Brain microvascular endothelial cell (primary cell): ENCODE measurements at regions not wholly inside any gene's neighbourhood (a gene's known extent, or its start where the extent isn't known, plus 50 kb on each side); places are given as distances from the start of the nearest gene placed in this dataset.

Experiments
- DNase-seq: peaks from one replicate; pipeline ENCODE4 v3.0.0-alpha.2; 2020
- H3K27ac ChIP-seq: fragments of 250-450 bp; sonication (Bioruptor Pico); 2 replicates; pipeline ENCODE4 v1.5.1; 2020; ENCODE audit warnings: mild to moderate bottlenecking, moderate library complexity
- H3K27me3 ChIP-seq: fragments of 250-450 bp; sonication (Bioruptor Pico); replicated peaks from 2 replicates; pipeline ENCODE4 v1.5.1; 2020; ENCODE audit warnings: mild to moderate bottlenecking
- H3K36me3 ChIP-seq: fragments of 250-450 bp; sonication (Bioruptor Pico); replicated peaks from 2 replicates; pipeline ENCODE4 v1.5.1; 2020; ENCODE audit warnings: mild to moderate bottlenecking
- H3K4me3 ChIP-seq: 2 replicates; pipeline ENCODE4 v1.5.1; 2011; ENCODE audit warnings: low read depth, mild to moderate bottlenecking, control low read depth, low read length, moderate library complexity
- CTCF ChIP-seq: IDR thresholded peaks from 2 replicates; pipeline ENCODE4 v1.5.1; 2011; ENCODE audit warnings: low read depth, mild to moderate bottlenecking, moderate library complexity, low read length, control low read depth, inconsistent platforms; ENCODE audit errors: missing control alignments
- in situ Hi-C: cut with HindIII; loops from 2 replicates; pipeline ENCODE4 v1.10.0; 2017; ENCODE audit warnings: low sequenced_read_pairs, low pct_ligation_motif_present

GRCh38 chr4:144799486-144799885 lies 153.5 kb downstream of the HHIP start:
- no peaks in the 10 kb centered on the region for H3K27me3 ChIP-seq
- no peak for DNase-seq
- no peak overlapping the region for H3K4me3 ChIP-seq
- in situ Hi-C loops = no loop called here
- TF ChIP-seq CTCF = no peak
- H3K27ac ChIP-seq = no peak overlapping the region
- no peaks in the 10 kb centered on the region for H3K36me3 ChIP-seq

GRCh38 chr4:144801731-144802130 lies 155.8 kb downstream of the HHIP start:
- H3K36me3 ChIP-seq = no peaks in the 10 kb centered on the region
- H3K27ac ChIP-seq = no peak overlapping the region
- in situ Hi-C loops = no loop called here
- no peak for DNase-seq
- H3K4me3 ChIP-seq = no peak overlapping the region
- no peaks in the 10 kb centered on the region for H3K27me3 ChIP-seq
- TF ChIP-seq CTCF = no peak

GRCh38 chr4:144808034-144808433 lies 162.1 kb downstream of the HHIP start:
- Histone ChIP-seq H3K27me3 (no peaks in the 10 kb centered on the region), H3K4me3 (no peak overlapping the region), H3K36me3 (no peaks in the 10 kb centered on the region), H3K27ac (no peak overlapping the region)
- no peak for DNase-seq
- TF ChIP-seq CTCF = no peak
- in situ Hi-C loops = no loop called here

GRCh38 chr4:144809056-144809640 lies 163.2 kb downstream of the HHIP start:
- no peak overlapping the region for H3K27ac ChIP-seq
- no peaks in the 10 kb centered on the region for H3K27me3 ChIP-seq
- TF ChIP-seq CTCF = no peak
- no peak for DNase-seq
- H3K4me3 ChIP-seq = no peak overlapping the region
- H3K36me3 ChIP-seq = no peaks in the 10 kb centered on the region
- in situ Hi-C loops = no loop called here

GRCh38 chr4:144816668-144817067 lies 170.7 kb downstream of the HHIP start:
- no peaks in the 10 kb centered on the region for H3K27me3 ChIP-seq
- H3K36me3 ChIP-seq = no peaks in the 10 kb centered on the region
- in situ Hi-C loops = no loop called here
- TF ChIP-seq CTCF = no peak
- no peak overlapping the region for H3K27ac ChIP-seq
- no peak overlapping the region for H3K4me3 ChIP-seq
- no peak for DNase-seq

GRCh38 chr4:144817081-144817480 lies 171.1 kb downstream of the HHIP start:
- in situ Hi-C loops = no loop called here
- Histone ChIP-seq H3K36me3 (no peaks in the 10 kb centered on the region), H3K4me3 (no peak overlapping the region), H3K27ac (no peak overlapping the region), H3K27me3 (no peaks in the 10 kb centered on the region)
- no peak for TF ChIP-seq CTCF
- no peak for DNase-seq
